ENCODE measurements at regions not wholly inside any gene's neighbourhood (a gene's known extent, or its start where the extent isn't known, plus 50 kb on each side); places are given as distances from the start of the nearest gene placed in this dataset.

DNA sequence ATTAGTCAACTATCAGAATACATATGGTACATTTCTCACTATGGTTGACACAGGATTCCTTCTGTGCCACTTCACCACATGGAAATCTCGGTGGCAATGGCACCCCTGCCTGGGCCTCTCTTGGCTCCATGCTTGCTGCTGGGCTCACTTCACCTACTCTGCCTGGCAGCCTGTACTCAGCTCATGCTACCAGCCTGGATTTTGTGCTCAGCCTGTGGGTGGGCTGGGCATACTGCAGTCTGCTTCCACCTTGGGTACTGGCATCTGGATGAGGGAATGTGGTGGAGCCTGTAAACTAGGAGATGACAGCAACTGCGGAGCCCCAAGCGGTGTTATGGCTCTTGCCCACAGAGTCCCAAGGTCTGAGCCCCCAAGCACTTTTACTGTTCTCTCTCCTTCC is 604.1 kb downstream of the MTRR start:
- DNase-seq (ENCODE audit: low read depth in 2 of 2) = no peak

GRCh38 chr5:8473827-8474568 is 605.0 kb downstream of the MTRR start:
- no peak for DNase-seq (ENCODE audit: low read depth in 2 of 2)

GRCh38 chr5:8474569-8474930 is 605.6 kb downstream of the MTRR start:
- no peak for DNase-seq (ENCODE audit: low read depth in 2 of 2)

GRCh38 chr5:8478326-8478725 is 609.4 kb downstream of the MTRR start:
- DNase-seq (ENCODE audit: low read depth in 2 of 2) = no peak

- no peak for DNase-seq (ENCODE audit: low read depth in 2 of 2)
Measured at GRCh38 chr5:8481007-8481406, 612.1 kb downstream of the MTRR start.

GRCh38 chr5:8491254-8491653 is 622.3 kb downstream of the MTRR start:
- DNase-seq (ENCODE audit: low read depth in 2 of 2) = no peak

GRCh38 chr5:8493176-8493575 is 624.2 kb downstream of the MTRR start:
- no peak for DNase-seq (ENCODE audit: low read depth in 2 of 2)

GRCh38 chr5:8500426-8500825 is 631.5 kb downstream of the MTRR start:
- no peak for DNase-seq (ENCODE audit: low read depth in 2 of 2)

- no peak for DNase-seq (ENCODE audit: low read depth in 2 of 2)
Measured at GRCh38 chr5:8505196-8505595, 636.2 kb downstream of the MTRR start.

- no peak for DNase-seq (ENCODE audit: low read depth in 2 of 2)
Measured at GRCh38 chr5:8508231-8508630, 639.3 kb downstream of the MTRR start.

DNA sequence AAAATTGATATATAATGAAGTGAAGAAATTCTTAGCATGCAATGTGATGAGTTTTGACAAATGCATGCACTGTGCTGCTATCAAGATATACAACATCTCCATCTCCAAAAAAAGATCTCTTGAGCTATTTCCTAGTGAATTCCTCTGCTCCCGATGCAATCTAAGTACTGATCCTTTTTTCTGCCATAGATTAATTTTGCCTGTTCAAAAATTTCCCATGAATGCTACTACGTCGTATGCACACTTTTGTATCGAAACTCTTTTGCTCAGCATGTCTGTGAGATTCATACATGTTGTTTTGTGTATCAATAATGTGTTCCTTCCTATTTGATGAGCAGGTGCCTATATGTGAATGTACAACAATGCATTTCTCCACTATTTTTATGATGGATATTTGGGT is 647.4 kb downstream of the MTRR start:
- DNase-seq (ENCODE audit: low read depth in 2 of 2) = no peak

GRCh38 chr5:8517456-8517855 is 648.5 kb downstream of the MTRR start:
- no peak for DNase-seq (ENCODE audit: low read depth in 2 of 2)

- no peak for DNase-seq (ENCODE audit: low read depth in 2 of 2)
Measured at GRCh38 chr5:8520917-8521316, 652.0 kb downstream of the MTRR start.

- no peak for DNase-seq (ENCODE audit: low read depth in 2 of 2)
Measured at GRCh38 chr5:8521991-8522390, 653.0 kb downstream of the MTRR start.

DNA sequence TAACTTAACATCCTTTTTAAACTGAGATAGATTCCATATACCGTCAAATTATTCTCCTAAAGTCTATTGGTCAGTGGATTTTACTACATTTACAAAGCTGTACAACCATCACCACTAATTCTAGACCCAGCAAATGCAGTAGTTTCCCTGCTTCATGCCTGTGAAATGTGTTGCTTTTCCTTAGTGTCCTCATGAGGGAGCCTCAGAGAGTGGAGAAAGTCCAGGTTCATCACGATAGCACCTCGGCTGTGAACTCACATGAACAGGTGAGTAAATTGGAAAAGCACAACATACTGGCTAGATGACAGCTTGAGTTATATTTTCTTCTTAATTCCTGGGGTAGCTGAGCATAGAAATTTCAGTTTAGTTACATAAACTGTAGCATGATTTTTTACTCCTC is 653.7 kb downstream of the MTRR start:
- DNase-seq (ENCODE audit: low read depth in 2 of 2) = no peak

DNA sequence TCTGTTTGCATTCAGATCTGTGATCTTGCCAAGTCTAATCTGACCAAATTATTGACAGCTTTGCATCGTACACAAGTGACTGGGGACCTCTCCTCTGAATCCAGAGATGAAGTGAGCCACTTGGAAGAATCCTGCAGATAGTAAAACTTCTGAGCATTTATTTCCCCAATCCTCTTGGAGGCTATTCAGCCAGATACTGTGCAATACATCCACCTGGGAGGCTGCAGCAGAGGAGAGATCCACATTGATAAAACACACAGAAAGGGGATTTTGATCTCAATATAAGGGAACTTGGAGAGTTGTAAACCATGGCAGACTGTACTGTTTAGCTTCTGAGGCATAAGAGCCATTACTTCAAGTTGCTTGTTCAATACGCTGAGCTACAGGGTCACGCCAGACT is 654.6 kb downstream of the MTRR start:
- DNase-seq (ENCODE audit: low read depth in 2 of 2) = no peak

DNA sequence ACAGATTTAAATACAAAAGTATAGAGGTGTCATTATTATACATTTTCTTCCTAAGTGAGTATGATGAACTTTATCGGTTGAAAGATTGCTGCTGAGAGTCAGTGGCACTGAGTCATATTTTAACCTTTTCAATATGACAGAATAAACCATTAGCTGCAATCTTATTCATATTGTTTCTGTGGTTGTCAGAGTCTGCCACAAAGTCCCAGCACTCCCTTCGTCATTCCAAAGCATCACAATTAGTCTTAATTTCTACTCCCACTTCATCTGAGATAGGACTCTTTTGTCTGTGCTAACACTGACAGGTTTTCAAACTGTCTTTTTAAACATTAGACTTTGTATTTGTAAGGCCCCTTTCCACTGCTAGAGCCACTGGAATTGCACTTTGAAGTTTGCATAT is 656.9 kb downstream of the MTRR start:
- no peak for DNase-seq (ENCODE audit: low read depth in 2 of 2)

DNA sequence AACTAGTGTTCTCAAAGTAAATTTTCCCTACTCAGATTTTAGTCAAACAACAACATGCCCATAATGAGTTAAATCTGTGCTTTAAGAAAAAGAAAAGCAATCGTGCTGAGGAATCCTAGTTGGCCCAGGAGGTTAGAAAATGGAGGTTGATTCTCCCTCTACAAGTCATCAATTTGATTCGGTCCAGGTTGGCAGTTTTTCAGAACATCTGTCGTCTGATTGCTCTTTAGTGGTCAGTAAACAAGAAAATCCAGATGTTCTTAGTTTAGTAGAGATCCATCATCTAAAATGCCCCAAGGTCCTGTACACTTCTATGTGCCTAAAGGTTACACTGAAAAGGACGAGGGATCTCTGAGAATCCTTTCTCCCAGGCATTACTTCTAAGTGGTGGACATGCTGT is 659.2 kb downstream of the MTRR start:
- DNase-seq (ENCODE audit: low read depth in 2 of 2) = no peak

DNA sequence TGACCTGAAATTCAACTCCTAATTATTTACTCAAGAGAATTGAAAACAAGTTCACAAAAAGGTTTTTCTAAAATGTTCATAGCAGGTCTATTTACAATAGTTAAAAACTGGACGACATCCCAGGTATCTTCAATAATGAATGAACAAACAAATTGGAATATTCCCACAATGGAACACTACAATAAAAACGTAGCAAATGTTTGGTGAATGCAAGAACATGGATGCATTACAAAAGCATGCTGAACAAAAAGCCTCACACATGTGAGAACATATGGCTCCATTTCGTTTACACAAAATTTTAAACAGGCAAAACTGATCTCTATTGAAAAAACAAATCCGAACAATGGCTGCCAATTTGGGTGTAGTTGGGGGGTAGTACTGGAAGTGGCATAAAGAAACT is 669.9 kb downstream of the MTRR start:
- DNase-seq (ENCODE audit: low read depth in 2 of 2) = no peak

- DNase-seq (ENCODE audit: low read depth in 2 of 2) = no peak
Measured at GRCh38 chr5:8540317-8540716, 671.4 kb downstream of the MTRR start.

GRCh38 chr5:8550921-8551320 is 682.0 kb downstream of the MTRR start:
- no peak for DNase-seq (ENCODE audit: low read depth in 2 of 2)

DNA sequence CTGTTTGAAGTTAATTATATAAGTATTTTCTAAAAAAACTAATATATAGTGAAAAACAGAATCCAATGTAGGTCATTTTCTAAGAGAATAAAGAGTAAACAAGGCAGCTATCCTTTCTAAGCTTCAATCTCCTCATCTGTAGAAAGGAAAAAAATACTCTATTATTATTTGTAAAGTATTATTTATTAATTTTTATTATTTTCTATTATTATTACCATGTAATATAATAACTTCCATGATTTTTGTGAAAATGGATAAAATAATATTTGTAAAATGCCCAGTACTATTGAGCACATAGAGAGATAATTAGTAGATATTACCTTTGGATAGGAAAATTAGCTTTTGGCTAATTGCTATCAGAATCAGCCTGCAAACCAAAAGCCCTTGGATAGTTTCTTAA is 684.4 kb downstream of the MTRR start:
- no peak for DNase-seq (ENCODE audit: low read depth in 2 of 2)

- no peak for DNase-seq (ENCODE audit: low read depth in 2 of 2)
Measured at GRCh38 chr5:8557728-8558127, 688.8 kb downstream of the MTRR start.

DNA sequence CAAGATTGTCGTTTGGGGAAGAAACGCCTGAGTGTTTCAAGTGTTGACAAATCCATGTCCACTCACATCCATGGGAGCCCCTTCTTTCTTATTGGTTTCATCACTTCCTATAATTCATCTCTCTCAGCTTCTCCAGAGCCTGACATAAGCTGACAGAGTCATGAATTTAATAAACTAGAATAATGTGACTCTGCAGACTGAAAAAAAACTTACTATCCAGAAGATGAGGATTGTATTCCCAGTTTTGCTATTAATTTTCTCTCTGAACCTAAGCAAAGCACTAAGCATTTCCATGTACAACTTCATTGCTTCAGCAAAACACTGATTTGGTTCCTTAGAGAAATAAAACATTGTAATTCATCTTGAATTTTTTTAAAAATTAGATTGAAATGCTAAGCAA is 691.8 kb downstream of the MTRR start:
- no peak for DNase-seq (ENCODE audit: low read depth in 2 of 2)
